Hepatocyte (in vitro differentiated cells): ENCODE measurements at regions not wholly inside any gene's neighbourhood (a gene's known extent, or its start where the extent isn't known, plus 50 kb on each side); places are given as distances from the start of the nearest gene placed in this dataset.
A peak's percentile ranks its signal among the peaks of the same experiment; 100 is the strongest.

Experiments used
- DNase-seq: peaks from one replicate; pipeline ENCODE4 v3.0.0-alpha.2; 2016; ENCODE audit warnings: low spot score
- H2AFZ ChIP-seq: fragments of 200-600 bp; sonication (generic); 2 replicates; pipeline ENCODE4 v1.6.0; 2016; ENCODE audit warnings: antibody characterized with exemption, mild to moderate bottlenecking
- H3K27ac ChIP-seq: fragments of 200-600 bp; sonication (generic); 2 replicates; pipeline ENCODE4 v1.5.1; 2016; ENCODE audit warnings: mild to moderate bottlenecking
- H3K27me3 ChIP-seq: fragments of 200-600 bp; sonication (generic); 2 replicates; pipeline ENCODE4 v1.6.1; 2016
- H3K36me3 ChIP-seq: fragments of 200-600 bp; sonication (generic); replicated peaks from 2 replicates; pipeline ENCODE4 v1.5.1; 2016; ENCODE audit warnings: low read depth; ENCODE audit not compliant: insufficient read depth
- H3K4me1 ChIP-seq: fragments of 200-600 bp; sonication (generic); 2 replicates; pipeline ENCODE4 v1.5.1; 2016; ENCODE audit warnings: mild to moderate bottlenecking, moderate library complexity; ENCODE audit not compliant: insufficient read depth
- H3K4me2 ChIP-seq: fragments of 200-600 bp; sonication (generic); 2 replicates; pipeline ENCODE4 v1.6.0; 2016
- H3K4me3 ChIP-seq: fragments of 200-600 bp; sonication (generic); 2 replicates; pipeline ENCODE4 v1.5.1; 2016; ENCODE audit warnings: mild to moderate bottlenecking
- H3K79me2 ChIP-seq: fragments of 200-600 bp; sonication (generic); 2 replicates; pipeline ENCODE4 v1.6.0; 2017; ENCODE audit warnings: mild to moderate bottlenecking
- H3K9me2 ChIP-seq: fragments of 200-600 bp; sonication (generic); replicated peaks from 2 replicates; pipeline ENCODE4 v1.6.0; 2017; ENCODE audit warnings: mild to moderate bottlenecking; ENCODE audit not compliant: insufficient read depth
- H3K9me3 ChIP-seq: fragments of 200-600 bp; sonication (generic); 2 replicates; pipeline ENCODE4 v1.5.1; 2016; ENCODE audit warnings: low read depth, mild to moderate bottlenecking
- H4K20me1 ChIP-seq: fragments of 200-600 bp; sonication (generic); 2 replicates; pipeline ENCODE4 v1.6.0; 2016; ENCODE audit warnings: mild to moderate bottlenecking; ENCODE audit not compliant: insufficient read depth, poor library complexity, severe bottlenecking
- CTCF ChIP-seq: fragments of 200-600 bp; sonication (generic); IDR thresholded peaks from 2 replicates; pipeline ENCODE4 v1.5.1; 2016; ENCODE audit warnings: antibody characterized with exemption, mild to moderate bottlenecking; ENCODE audit not compliant: poor library complexity
- EZH2 ChIP-seq: fragments of 200-600 bp; sonication (generic); IDR thresholded peaks from 2 replicates; pipeline ENCODE4 v1.6.1; 2016; ENCODE audit warnings: antibody characterized with exemption, mild to moderate bottlenecking, borderline replicate concordance
- EZH2phosphoT487 ChIP-seq: fragments of 200-600 bp; sonication (generic); IDR thresholded peaks from one replicate; pipeline ENCODE4 v1.6.1; 2018; ENCODE audit warnings: antibody characterized with exemption, mild to moderate bottlenecking, low read depth, moderate library complexity; ENCODE audit not compliant: unreplicated experiment, severe bottlenecking
- WGBS: methylation state at CpG from one replicate; pipeline ENCODE4 v1.1.6; 2016; ENCODE audit warnings: low lambda C conversion rate; ENCODE audit errors: missing lambda C conversion rate; 5-methylcytosine and 5-hydroxymethylcytosine counted together

- H3K9me3 ChIP-seq: no peaks in the 10 kb centered on the region
- no peak for TF ChIP-seq EZH2
- no peak for TF ChIP-seq CTCF
- TF ChIP-seq EZH2phosphoT487: no peak
- no peaks in the 10 kb centered on the region for H3K4me1 ChIP-seq
- no peaks in the 10 kb centered on the region for H4K20me1 ChIP-seq
- H3K36me3 ChIP-seq: no peaks in the 10 kb centered on the region
- H3K79me2 ChIP-seq: no peaks in the 10 kb centered on the region
- DNase-seq: no peak
- no peaks in the 10 kb centered on the region for H3K9me2 ChIP-seq
- no peak overlapping the region for H2AFZ ChIP-seq
- H3K27ac ChIP-seq: no peak overlapping the region
- no peak overlapping the region for H3K4me2 ChIP-seq
- WGBS: 95% methylated on average over 4 of the region's 4 CpGs
- no peaks in the 10 kb centered on the region for H3K27me3 ChIP-seq
- H3K4me3 ChIP-seq: no peak overlapping the region
Observed at GRCh38 chr5:122547669-122548068, 227.2 kb upstream of the SNX2 start.

DNA sequence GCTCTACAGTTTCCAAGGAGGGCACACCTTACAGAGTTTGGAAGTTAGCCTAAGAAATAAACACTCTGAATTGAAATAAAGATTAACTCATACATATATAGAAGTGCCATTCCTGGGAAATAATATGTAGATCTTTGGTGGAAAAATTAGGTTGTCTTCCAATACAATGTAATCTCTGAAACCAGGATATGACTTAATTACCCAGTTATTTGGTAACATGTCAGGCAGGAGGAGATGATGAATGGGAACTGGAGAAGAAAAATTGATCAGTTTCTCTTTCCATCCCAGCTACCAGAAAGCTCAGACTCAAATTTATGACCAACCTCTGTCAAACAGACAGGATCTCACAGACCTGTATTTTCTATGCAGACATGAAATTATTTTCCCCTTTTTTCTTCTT lies 215.2 kb upstream of the SNX2 start:
- H3K79me2 ChIP-seq: no peaks in the 10 kb centered on the region
- H3K9me2 ChIP-seq: no peaks in the 10 kb centered on the region
- no peaks in the 10 kb centered on the region for H4K20me1 ChIP-seq
- DNase-seq: no peak
- no peak for TF ChIP-seq EZH2
- TF ChIP-seq CTCF: no peak
- no peak for TF ChIP-seq EZH2phosphoT487
- H3K9me3 ChIP-seq: no peaks in the 10 kb centered on the region
- H3K4me3 ChIP-seq: no peak overlapping the region
- H3K4me2 ChIP-seq: no peak overlapping the region
- no peak overlapping the region for H3K27ac ChIP-seq
- H2AFZ ChIP-seq: no peak overlapping the region
- H3K27me3 ChIP-seq: no peaks in the 10 kb centered on the region
- peaks cover 7% of the 10 kb centered on the region for H3K4me1 ChIP-seq
- H3K36me3 ChIP-seq: no peaks in the 10 kb centered on the region

DNA sequence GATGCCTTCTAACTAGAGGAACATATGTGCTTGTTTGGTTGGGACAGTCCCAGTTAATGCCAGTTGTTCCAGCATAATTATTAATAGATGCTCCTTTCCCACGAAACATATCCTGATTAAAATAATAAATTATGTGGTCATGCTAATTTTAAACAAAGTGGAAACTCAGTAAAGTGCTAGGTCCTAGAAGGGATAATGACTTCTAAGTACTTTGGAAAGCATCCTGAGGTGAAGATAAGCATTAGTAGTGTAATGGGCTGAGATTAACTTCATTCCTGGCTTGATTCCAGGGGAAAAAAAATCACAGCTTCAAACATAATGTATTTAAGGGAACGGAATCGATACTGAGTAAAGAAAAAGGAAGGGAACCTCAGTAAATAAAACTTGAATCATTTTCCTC lies 213.7 kb upstream of the SNX2 start:
- peaks cover 7% of the 10 kb centered on the region for H3K4me1 ChIP-seq
- TF ChIP-seq EZH2 (no peak), EZH2phosphoT487 (no peak), CTCF (no peak)
- 56% methylated on average over 3 of the region's 3 CpGs for WGBS
- no peak overlapping the region for H3K27ac ChIP-seq
- no peaks in the 10 kb centered on the region for H3K9me2 ChIP-seq
- H3K79me2 ChIP-seq: no peaks in the 10 kb centered on the region
- no peak overlapping the region for H2AFZ ChIP-seq
- H4K20me1 ChIP-seq: no peaks in the 10 kb centered on the region
- H3K9me3 ChIP-seq: no peaks in the 10 kb centered on the region
- no peak overlapping the region for H3K4me2 ChIP-seq
- no peaks in the 10 kb centered on the region for H3K36me3 ChIP-seq
- no peaks in the 10 kb centered on the region for H3K27me3 ChIP-seq
- no peak overlapping the region for H3K4me3 ChIP-seq
- DNase-seq: no peak

GRCh38 chr5:122565331-122565730 lies 209.5 kb upstream of the SNX2 start:
- Histone ChIP-seq H3K79me2 (no peaks in the 10 kb centered on the region), H3K4me3 (no peak overlapping the region), H3K36me3 (no peaks in the 10 kb centered on the region), H3K4me1 (peaks cover 7% of the 10 kb centered on the region), H3K9me2 (no peaks in the 10 kb centered on the region), H3K27ac (no peak overlapping the region), H3K9me3 (no peaks in the 10 kb centered on the region), H2AFZ (no peak overlapping the region), H4K20me1 (no peaks in the 10 kb centered on the region), H3K27me3 (no peaks in the 10 kb centered on the region), H3K4me2 (no peak overlapping the region)
- WGBS: 74% methylated on average over 9 of the region's 9 CpGs
- peak; percentile 22 for DNase-seq
- TF ChIP-seq CTCF (no peak), EZH2phosphoT487 (no peak), EZH2 (no peak)
